ENCODE measurements at regions not wholly inside any gene's neighbourhood (a gene's known extent, or its start where the extent isn't known, plus 50 kb on each side); places are given as distances from the start of the nearest gene placed in this dataset.

- TF ChIP-seq RORB (CRISPR knock-in tag; IDR thresholded peaks at IDR 0.05) (no peak), ELF4 (CRISPR knock-in tag; IDR thresholded peaks at IDR 0.05; ENCODE audit: low read depth) (no peak), FOXJ3 (CRISPR knock-in tag; IDR thresholded peaks at IDR 0.05; ENCODE audit: borderline replicate concordance) (no peak), CBFB (CRISPR knock-in tag; IDR thresholded peaks at IDR 0.05; ENCODE audit: low read depth) (no peak), FOXK1 (CRISPR knock-in tag; IDR thresholded peaks at IDR 0.05) (no peak), GABPB1 (CRISPR knock-in tag; IDR thresholded peaks at IDR 0.05) (no peak), NR1H2 (CRISPR knock-in tag; IDR thresholded peaks at IDR 0.05) (no peak), ZNF263 (CRISPR knock-in tag; IDR thresholded peaks at IDR 0.05; ENCODE audit: low read depth) (no peak), SP1 (CRISPR knock-in tag; conservative IDR thresholded peaks at IDR 0.05) (no peak), HMGXB4 (CRISPR knock-in tag; IDR thresholded peaks at IDR 0.05) (no peak)
- TF ChIP-seq, protein P1, sequence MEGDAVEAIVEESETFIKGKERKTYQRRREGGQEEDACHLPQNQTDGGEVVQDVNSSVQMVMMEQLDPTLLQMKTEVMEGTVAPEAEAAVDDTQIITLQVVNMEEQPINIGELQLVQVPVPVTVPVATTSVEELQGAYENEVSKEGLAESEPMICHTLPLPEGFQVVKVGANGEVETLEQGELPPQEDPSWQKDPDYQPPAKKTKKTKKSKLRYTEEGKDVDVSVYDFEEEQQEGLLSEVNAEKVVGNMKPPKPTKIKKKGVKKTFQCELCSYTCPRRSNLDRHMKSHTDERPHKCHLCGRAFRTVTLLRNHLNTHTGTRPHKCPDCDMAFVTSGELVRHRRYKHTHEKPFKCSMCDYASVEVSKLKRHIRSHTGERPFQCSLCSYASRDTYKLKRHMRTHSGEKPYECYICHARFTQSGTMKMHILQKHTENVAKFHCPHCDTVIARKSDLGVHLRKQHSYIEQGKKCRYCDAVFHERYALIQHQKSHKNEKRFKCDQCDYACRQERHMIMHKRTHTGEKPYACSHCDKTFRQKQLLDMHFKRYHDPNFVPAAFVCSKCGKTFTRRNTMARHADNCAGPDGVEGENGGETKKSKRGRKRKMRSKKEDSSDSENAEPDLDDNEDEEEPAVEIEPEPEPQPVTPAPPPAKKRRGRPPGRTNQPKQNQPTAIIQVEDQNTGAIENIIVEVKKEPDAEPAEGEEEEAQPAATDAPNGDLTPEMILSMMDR (IDR thresholded peaks at IDR 0.05), result no peak
- TF ChIP-seq, protein P2, sequence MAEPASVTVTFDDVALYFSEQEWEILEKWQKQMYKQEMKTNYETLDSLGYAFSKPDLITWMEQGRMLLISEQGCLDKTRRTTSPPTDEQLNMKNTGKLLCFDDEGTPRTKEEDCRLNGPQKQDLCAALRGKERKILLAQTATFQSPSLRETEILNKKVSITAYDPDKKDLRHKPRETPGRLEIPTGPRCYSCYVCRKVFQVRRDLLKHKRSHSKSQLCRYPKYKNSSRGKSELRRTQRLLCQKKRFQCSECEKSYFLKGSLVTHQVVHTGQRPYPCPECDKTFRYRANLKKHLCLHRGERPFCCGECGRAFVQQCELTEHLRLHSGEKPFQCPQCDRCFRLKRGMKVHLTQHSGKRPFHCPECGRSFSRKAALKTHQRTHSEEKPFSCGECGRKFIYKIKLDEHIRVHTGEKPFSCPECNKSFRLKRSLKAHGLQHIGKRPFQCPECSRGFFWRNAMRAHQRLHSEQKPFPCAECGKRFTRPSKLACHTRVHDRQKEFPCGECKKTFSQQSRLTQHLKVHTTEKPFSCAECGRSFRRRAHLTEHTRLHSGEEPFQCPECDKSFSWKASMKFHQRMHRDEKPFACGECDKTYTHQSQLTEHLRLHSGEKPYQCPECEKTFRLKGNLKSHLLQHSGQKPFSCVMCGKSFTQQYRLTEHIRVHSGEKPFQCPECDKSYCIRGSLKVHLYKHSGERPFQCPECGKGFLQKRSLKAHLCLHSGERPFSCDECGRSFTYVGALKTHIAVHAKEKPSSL (CRISPR knock-in tag; conservative IDR thresholded peaks at IDR 0.05), result no peak
- TF ChIP-seq, protein P3, sequence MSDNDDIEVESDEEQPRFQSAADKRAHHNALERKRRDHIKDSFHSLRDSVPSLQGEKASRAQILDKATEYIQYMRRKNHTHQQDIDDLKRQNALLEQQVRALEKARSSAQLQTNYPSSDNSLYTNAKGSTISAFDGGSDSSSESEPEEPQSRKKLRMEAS (CRISPR knock-in tag; IDR thresholded peaks at IDR 0.05), result no peak
- TF ChIP-seq, protein P4, sequence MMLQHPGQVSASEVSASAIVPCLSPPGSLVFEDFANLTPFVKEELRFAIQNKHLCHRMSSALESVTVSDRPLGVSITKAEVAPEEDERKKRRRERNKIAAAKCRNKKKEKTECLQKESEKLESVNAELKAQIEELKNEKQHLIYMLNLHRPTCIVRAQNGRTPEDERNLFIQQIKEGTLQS (CRISPR knock-in tag; conservative IDR thresholded peaks at IDR 0.05), result no peak
Observed at GRCh38 chr16:26885674-26886073, 181.1 kb upstream of the C16orf82 start.
